ENCODE measurements at regions not wholly inside any gene's neighbourhood (a gene's known extent, or its start where the extent isn't known, plus 50 kb on each side); places are given as distances from the start of the nearest gene placed in this dataset.

DNA sequence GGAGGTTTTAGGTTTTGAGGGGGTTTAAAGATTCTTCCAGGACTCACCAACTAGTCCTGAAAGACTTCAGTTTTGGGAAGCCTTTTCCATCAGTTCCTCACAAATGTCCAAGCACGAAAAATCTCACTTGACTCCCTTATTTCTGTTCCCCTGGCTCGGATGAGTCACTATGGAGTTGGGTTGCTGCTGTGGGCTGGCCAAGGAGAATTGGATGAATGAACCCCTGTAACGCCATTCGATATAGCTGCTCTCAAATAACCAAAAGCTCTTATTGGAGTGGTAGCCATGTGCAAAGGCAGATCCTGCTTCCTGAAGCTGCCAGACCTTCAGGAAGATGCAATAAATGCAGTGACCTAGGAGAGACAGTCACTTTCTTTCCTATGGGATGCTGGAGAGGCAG lies 417.0 kb downstream of the ZNF521 start:
- Histone ChIP-seq H4K12ac (ENCODE audit: low read depth, low read length) (no peak overlapping the region), H3K4me3 (ENCODE audit: low read depth, low read length) (no peak overlapping the region), H2BK120ac (ENCODE audit: insufficient read depth, low read length, poor library complexity) (no peak overlapping the region), H2AK5ac (ENCODE audit: low read length) (no peak overlapping the region), H3K9ac (ENCODE audit: low read length) (no peak overlapping the region), H2AFZ (ENCODE audit: insufficient read depth, low read length, poor library complexity) (no peak overlapping the region), H3K27ac (ENCODE audit: low read depth, low read length) (no peak overlapping the region), H2BK5ac (ENCODE audit: low read depth, low read length, poor library complexity) (no peak overlapping the region), H3K27me3 (ENCODE audit: insufficient read depth, low read length) (no peaks in the 10 kb centered on the region), H3K36me3 (ENCODE audit: control insufficient read depth in 1 of 2, insufficient read depth in 2 of 2, low read length in 2 of 2) (no peaks in the 10 kb centered on the region), H3K18ac (ENCODE audit: low read length) (no peak overlapping the region), H4K8ac (ENCODE audit: low read depth, low read length) (no peak overlapping the region), H3K79me2 (ENCODE audit: control insufficient read depth, insufficient read depth, low read length, poor library complexity) (no peaks in the 10 kb centered on the region), H3K9me3 (ENCODE audit: insufficient read depth, low read depth, low read length) (no peaks in the 10 kb centered on the region), H3K79me1 (ENCODE audit: low read length) (no peaks in the 10 kb centered on the region), H3K4me2 (ENCODE audit: low read length) (no peak overlapping the region), H2BK12ac (ENCODE audit: low read length) (no peak overlapping the region), H3K23ac (ENCODE audit: low read length) (no peak overlapping the region), H3K4ac (ENCODE audit: low read depth, low read length) (no peak overlapping the region), H3K14ac (ENCODE audit: low read length) (no peak overlapping the region), H4K91ac (ENCODE audit: low read depth, low read length) (no peak overlapping the region), H3K4me1 (ENCODE audit: control insufficient read depth in 1 of 2, insufficient read depth in 2 of 2, low read length in 2 of 2) (no peaks in the 10 kb centered on the region)
- no peak for DNase-seq
- no CpG with 5 or more reads among the region's 4 CpGs for WGBS (ENCODE audit: extremely low coverage, insufficient coverage, insufficient read length)

DNA sequence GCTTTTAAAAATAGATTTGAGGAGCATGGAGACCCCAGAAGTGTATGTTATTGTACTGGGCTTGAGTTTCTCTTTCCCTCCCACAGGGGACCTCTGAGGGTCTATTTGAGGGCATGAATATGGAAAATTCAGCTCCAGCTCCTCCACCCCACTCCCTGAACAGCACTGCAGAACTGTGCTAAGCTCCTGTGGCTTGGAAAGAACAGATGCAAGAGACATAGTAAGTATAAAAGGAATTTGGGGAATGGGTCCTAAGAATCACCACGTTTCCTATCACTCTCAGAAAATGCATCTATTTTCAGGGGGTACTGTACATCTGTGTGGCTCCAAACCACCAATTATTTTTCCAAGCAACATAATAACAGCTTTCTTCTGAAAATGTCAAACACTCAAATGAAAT lies 416.1 kb downstream of the ZNF521 start:
- Histone ChIP-seq H3K27ac (ENCODE audit: low read depth, low read length) (no peak overlapping the region), H3K4me3 (ENCODE audit: low read depth, low read length) (no peak overlapping the region), H2BK120ac (ENCODE audit: insufficient read depth, low read length, poor library complexity) (no peak overlapping the region), H2BK5ac (ENCODE audit: low read depth, low read length, poor library complexity) (no peak overlapping the region), H3K36me3 (ENCODE audit: control insufficient read depth in 1 of 2, insufficient read depth in 2 of 2, low read length in 2 of 2) (no peaks in the 10 kb centered on the region), H3K4me1 (ENCODE audit: control insufficient read depth in 1 of 2, insufficient read depth in 2 of 2, low read length in 2 of 2) (no peaks in the 10 kb centered on the region), H3K27me3 (ENCODE audit: insufficient read depth, low read length) (no peaks in the 10 kb centered on the region), H4K91ac (ENCODE audit: low read depth, low read length) (no peak overlapping the region), H3K9ac (ENCODE audit: low read length) (no peak overlapping the region), H2BK12ac (ENCODE audit: low read length) (no peak overlapping the region), H3K79me2 (ENCODE audit: control insufficient read depth, insufficient read depth, low read length, poor library complexity) (no peaks in the 10 kb centered on the region), H3K9me3 (ENCODE audit: insufficient read depth, low read depth, low read length) (no peaks in the 10 kb centered on the region), H3K79me1 (ENCODE audit: low read length) (no peaks in the 10 kb centered on the region), H3K18ac (ENCODE audit: low read length) (no peak overlapping the region), H2AFZ (ENCODE audit: insufficient read depth, low read length, poor library complexity) (no peak overlapping the region), H4K12ac (ENCODE audit: low read depth, low read length) (no peak overlapping the region), H3K4ac (ENCODE audit: low read depth, low read length) (no peak overlapping the region), H3K14ac (ENCODE audit: low read length) (no peak overlapping the region), H3K4me2 (ENCODE audit: low read length) (no peak overlapping the region), H3K23ac (ENCODE audit: low read length) (no peak overlapping the region), H2AK5ac (ENCODE audit: low read length) (no peak overlapping the region), H4K8ac (ENCODE audit: low read depth, low read length) (no peak overlapping the region)
- DNase-seq, result no peak
- WGBS (ENCODE audit: extremely low coverage, insufficient coverage, insufficient read length), result no CpG with 5 or more reads among the region's 1 CpG

DNA sequence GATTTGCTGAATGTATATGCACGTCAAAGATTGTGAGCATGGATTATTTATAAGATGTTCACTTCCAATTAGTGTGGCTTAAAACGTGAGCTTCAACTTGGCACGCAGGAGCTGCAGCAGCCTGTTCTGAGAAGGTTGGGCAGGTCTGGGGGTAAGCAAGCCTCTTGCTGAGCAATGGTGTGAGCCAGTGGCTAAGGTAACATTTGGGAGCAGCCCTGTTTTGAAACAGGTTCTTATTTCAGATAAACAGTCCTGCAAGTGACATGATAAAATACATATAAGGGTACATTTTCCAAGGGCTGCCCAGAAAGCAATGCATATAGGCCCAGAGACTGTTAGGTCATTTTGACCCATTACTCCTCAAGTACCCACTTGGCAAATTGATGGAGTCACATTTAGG lies 415.3 kb downstream of the ZNF521 start:
- Histone ChIP-seq H2AK5ac (ENCODE audit: low read length) (no peak overlapping the region), H3K27ac (ENCODE audit: low read depth, low read length) (no peak overlapping the region), H3K36me3 (ENCODE audit: control insufficient read depth in 1 of 2, insufficient read depth in 2 of 2, low read length in 2 of 2) (no peaks in the 10 kb centered on the region), H4K91ac (ENCODE audit: low read depth, low read length) (no peak overlapping the region), H3K4me3 (ENCODE audit: low read depth, low read length) (no peak overlapping the region), H2BK5ac (ENCODE audit: low read depth, low read length, poor library complexity) (no peak overlapping the region), H3K79me1 (ENCODE audit: low read length) (no peaks in the 10 kb centered on the region), H3K9ac (ENCODE audit: low read length) (no peak overlapping the region), H3K79me2 (ENCODE audit: control insufficient read depth, insufficient read depth, low read length, poor library complexity) (no peaks in the 10 kb centered on the region), H3K23ac (ENCODE audit: low read length) (no peak overlapping the region), H3K4me2 (ENCODE audit: low read length) (no peak overlapping the region), H2BK12ac (ENCODE audit: low read length) (no peak overlapping the region), H3K14ac (ENCODE audit: low read length) (no peak overlapping the region), H4K12ac (ENCODE audit: low read depth, low read length) (no peak overlapping the region), H3K18ac (ENCODE audit: low read length) (no peak overlapping the region), H2BK120ac (ENCODE audit: insufficient read depth, low read length, poor library complexity) (no peak overlapping the region), H4K8ac (ENCODE audit: low read depth, low read length) (no peak overlapping the region), H3K9me3 (ENCODE audit: insufficient read depth, low read depth, low read length) (no peaks in the 10 kb centered on the region), H3K4me1 (ENCODE audit: control insufficient read depth in 1 of 2, insufficient read depth in 2 of 2, low read length in 2 of 2) (no peaks in the 10 kb centered on the region), H2AFZ (ENCODE audit: insufficient read depth, low read length, poor library complexity) (no peak overlapping the region), H3K4ac (ENCODE audit: low read depth, low read length) (no peak overlapping the region), H3K27me3 (ENCODE audit: insufficient read depth, low read length) (no peaks in the 10 kb centered on the region)
- WGBS (ENCODE audit: extremely low coverage, insufficient coverage, insufficient read length), result no CpG with 5 or more reads among the region's 3 CpGs
- DNase-seq, result no peak

DNA sequence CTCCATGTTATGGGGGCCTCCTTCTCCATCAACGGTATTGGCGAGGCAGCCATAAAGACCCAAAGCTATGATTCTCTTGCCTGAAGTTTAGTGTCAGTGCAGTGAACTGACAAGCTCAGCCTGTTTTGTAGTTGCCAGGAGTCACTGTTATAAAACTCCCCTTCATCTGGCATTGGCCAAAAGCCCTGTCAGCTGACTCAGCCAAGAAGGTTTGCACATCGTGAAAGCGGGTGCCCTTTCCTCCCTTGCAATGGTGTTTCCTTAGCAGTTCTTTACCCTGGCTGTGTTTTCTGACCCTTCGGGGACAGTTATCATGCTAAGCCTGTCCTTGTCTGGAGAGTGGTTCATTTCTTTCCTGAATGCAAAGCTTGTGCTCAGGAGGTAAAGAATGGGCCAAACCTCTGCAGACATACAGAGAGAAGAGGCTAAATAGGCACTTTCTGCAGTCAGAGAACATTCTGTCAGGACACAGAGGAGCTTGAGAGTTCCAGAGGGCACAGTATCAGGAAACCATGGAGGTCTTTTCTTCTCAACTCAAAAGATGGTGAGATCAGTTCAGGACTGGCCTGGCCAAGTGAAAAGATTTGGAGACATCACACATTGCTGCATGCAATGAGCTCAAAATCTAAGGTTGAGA lies 414.2 kb downstream of the ZNF521 start:
- no peaks in the 10 kb centered on the region for H3K9me3 ChIP-seq (ENCODE audit: insufficient read depth, low read depth, low read length)
- H4K8ac ChIP-seq (ENCODE audit: low read depth, low read length), result no peak overlapping the region
- H3K27ac ChIP-seq (ENCODE audit: low read depth, low read length), result no peak overlapping the region
- WGBS (ENCODE audit: extremely low coverage, insufficient coverage, insufficient read length), result no CpG with 5 or more reads among the region's 5 CpGs
- H2BK120ac ChIP-seq (ENCODE audit: insufficient read depth, low read length, poor library complexity), result no peak overlapping the region
- H3K79me2 ChIP-seq (ENCODE audit: control insufficient read depth, insufficient read depth, low read length, poor library complexity), result no peaks in the 10 kb centered on the region
- H2BK5ac ChIP-seq (ENCODE audit: low read depth, low read length, poor library complexity), result no peak overlapping the region
- no peak overlapping the region for H3K4ac ChIP-seq (ENCODE audit: low read depth, low read length)
- no peak overlapping the region for H4K12ac ChIP-seq (ENCODE audit: low read depth, low read length)
- H3K23ac ChIP-seq (ENCODE audit: low read length), result no peak overlapping the region
- no peak overlapping the region for H2AFZ ChIP-seq (ENCODE audit: insufficient read depth, low read length, poor library complexity)
- H3K4me3 ChIP-seq (ENCODE audit: low read depth, low read length), result no peak overlapping the region
- H4K91ac ChIP-seq (ENCODE audit: low read depth, low read length), result no peak overlapping the region
- no peaks in the 10 kb centered on the region for H3K4me1 ChIP-seq (ENCODE audit: control insufficient read depth in 1 of 2, insufficient read depth in 2 of 2, low read length in 2 of 2)
- no peak for DNase-seq
- H3K79me1 ChIP-seq (ENCODE audit: low read length), result no peaks in the 10 kb centered on the region
- H2BK12ac ChIP-seq (ENCODE audit: low read length), result no peak overlapping the region
- H3K9ac ChIP-seq (ENCODE audit: low read length), result no peak overlapping the region
- H3K18ac ChIP-seq (ENCODE audit: low read length), result no peak overlapping the region
- H3K14ac ChIP-seq (ENCODE audit: low read length), result no peak overlapping the region
- no peak overlapping the region for H2AK5ac ChIP-seq (ENCODE audit: low read length)
- H3K27me3 ChIP-seq (ENCODE audit: insufficient read depth, low read length), result no peaks in the 10 kb centered on the region
- no peak overlapping the region for H3K4me2 ChIP-seq (ENCODE audit: low read length)
- H3K36me3 ChIP-seq (ENCODE audit: control insufficient read depth in 1 of 2, insufficient read depth in 2 of 2, low read length in 2 of 2), result no peaks in the 10 kb centered on the region
